Spinal cord (tissue), 9 donors: ENCODE measurements at regions not wholly inside any gene's neighbourhood (a gene's known extent, or its start where the extent isn't known, plus 50 kb on each side); places are given as distances from the start of the nearest gene placed in this dataset.
"Not testable (repeated sequence)": the region's sequence is repeated elsewhere in the genome, so short reads cannot be mapped to it uniquely, and the experiment has no call there.

Experiments
- DNase-seq, 6 donors: peaks; one replicate each; pipeline versions ENCODE4 v3.0.0 to v3.0.0-alpha.2; 2013 to 2015; ENCODE audit warnings: low spot score in 6 of 6, low read depth in 4 of 6
- H3K27ac ChIP-seq: one replicate; pipeline ENCODE4 v1.5.1; 2013; ENCODE audit warnings: low read depth, low read length, control low read depth
- H3K27me3 ChIP-seq: one replicate; pipeline ENCODE4 v1.6.1; 2013; ENCODE audit warnings: low read length; ENCODE audit not compliant: control insufficient read depth, insufficient read depth
- H3K36me3 ChIP-seq: one replicate; pipeline ENCODE4 v1.6.1; 2013; ENCODE audit warnings: low read length; ENCODE audit not compliant: control insufficient read depth, insufficient read depth
- H3K4me1 ChIP-seq: one replicate; pipeline ENCODE4 v1.6.1; 2013; ENCODE audit warnings: low read length; ENCODE audit not compliant: control insufficient read depth, insufficient read depth
- H3K4me3 ChIP-seq: one replicate; pipeline ENCODE4 v1.5.1; 2013; ENCODE audit warnings: low read depth, low read length, control low read depth
- H3K9me3 ChIP-seq: one replicate; pipeline ENCODE4 v1.6.1; 2013; ENCODE audit warnings: low read length; ENCODE audit not compliant: control insufficient read depth, insufficient read depth
- WGBS: methylation state at CpG from one replicate; pipeline ENCODE4 v1.1.5; 2013; ENCODE audit warnings: missing lambda C conversion rate; ENCODE audit not compliant: insufficient coverage; 5-methylcytosine and 5-hydroxymethylcytosine counted together
- donor health status: healthy.

DNA sequence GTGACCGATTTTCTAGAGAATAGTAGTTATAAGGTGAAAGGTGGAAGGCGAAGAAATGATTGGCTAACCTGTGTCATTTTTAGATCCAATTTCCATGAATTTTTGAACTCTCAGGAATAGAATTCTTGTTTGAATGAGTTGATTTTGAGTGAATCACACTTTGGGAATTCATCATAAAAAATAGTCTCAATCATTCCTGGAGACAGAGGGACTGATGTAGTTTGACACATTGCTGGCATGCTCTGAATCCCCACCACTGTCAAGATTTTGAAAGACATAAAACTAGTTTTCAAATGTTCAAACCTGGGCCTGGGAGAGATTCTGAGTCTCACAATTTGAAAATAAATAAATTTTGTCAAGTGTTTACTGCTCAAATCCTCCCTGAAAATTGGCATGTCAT lies 861.4 kb upstream of the RAG2 start:
- H3K36me3 ChIP-seq: no peaks in the 10 kb centered on the region
- no peak for DNase-seq
- H3K4me1 ChIP-seq: no peaks in the 10 kb centered on the region
- no peak overlapping the region for H3K4me3 ChIP-seq
- no peak overlapping the region for H3K27ac ChIP-seq
- no peaks in the 10 kb centered on the region for H3K27me3 ChIP-seq
- 100% methylated on average over 1 of the region's 2 CpGs for WGBS
- H3K9me3 ChIP-seq: no peaks in the 10 kb centered on the region

DNA sequence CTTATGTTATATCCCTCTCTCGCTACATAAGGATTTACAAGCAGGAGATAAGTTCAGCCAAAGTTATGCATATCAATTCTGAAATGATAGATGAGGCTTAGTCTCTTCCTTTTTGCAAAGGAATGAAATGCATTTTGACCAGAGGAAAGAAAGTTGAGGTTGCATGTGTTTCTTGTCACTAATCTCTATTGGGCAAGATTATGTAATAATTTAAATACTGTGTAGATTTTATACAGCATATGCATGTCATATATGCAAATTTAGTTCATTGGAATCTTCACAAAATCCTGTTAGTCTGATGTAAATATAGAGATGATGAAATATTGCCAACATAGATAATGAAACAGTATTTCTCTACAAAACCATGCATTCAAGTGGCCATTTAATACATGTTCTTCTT lies 858.7 kb upstream of the RAG2 start:
- H3K27ac ChIP-seq: no peak overlapping the region
- no peak for DNase-seq
- WGBS: no CpG with 5 or more reads among the region's 1 CpG
- H3K27me3 ChIP-seq: no peaks in the 10 kb centered on the region
- H3K4me3 ChIP-seq: no peak overlapping the region
- H3K36me3 ChIP-seq: no peaks in the 10 kb centered on the region
- H3K9me3 ChIP-seq: no peaks in the 10 kb centered on the region
- no peaks in the 10 kb centered on the region for H3K4me1 ChIP-seq

DNA sequence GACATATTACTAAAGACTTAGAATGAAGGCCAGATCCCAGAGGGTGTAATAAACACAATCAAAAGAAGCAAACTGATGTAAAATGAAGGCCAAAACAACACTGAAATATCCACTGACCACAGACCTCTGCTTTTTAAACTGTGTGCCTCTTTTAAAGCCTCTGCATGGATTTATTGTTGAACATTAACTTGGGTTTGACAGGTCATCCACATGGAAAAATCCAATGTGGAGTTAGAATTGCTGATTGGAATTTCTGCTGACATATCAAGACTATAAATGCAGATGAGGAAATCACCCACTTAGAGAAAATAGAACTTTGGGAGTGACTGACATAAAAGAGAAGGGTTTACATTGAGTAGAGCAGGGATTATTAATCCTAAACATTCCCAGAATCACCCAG lies 853.9 kb upstream of the RAG2 start:
- no peak for DNase-seq
- Histone ChIP-seq H3K4me1 (no peaks in the 10 kb centered on the region), H3K27ac (no peak overlapping the region), H3K4me3 (no peak overlapping the region), H3K9me3 (no peaks in the 10 kb centered on the region), H3K36me3 (no peaks in the 10 kb centered on the region), H3K27me3 (no peaks in the 10 kb centered on the region)

DNA sequence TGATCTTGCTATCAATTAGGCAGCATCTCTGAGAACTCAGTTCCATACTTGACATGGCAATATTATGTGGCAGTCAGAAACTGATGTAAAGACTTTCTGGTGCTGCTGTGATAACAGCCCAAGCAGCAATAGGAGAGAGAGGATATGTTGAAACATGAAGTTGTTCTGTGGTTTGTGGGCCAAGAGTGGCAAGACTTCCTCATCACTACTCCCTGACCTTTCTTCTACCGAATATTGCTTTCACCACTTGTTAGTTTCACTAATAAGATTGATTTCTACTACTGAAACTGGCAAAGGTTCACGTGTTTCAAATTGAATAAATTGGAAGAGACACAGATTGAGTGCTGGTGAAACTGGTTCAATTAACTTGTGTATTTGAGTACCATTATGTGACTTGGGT lies 852.6 kb upstream of the RAG2 start:
- no peak for DNase-seq
- Histone ChIP-seq H3K4me3 (no peak overlapping the region), H3K27me3 (no peaks in the 10 kb centered on the region), H3K27ac (no peak overlapping the region), H3K9me3 (no peaks in the 10 kb centered on the region), H3K36me3 (no peaks in the 10 kb centered on the region), H3K4me1 (no peaks in the 10 kb centered on the region)
- WGBS: no CpG with 5 or more reads among the region's 2 CpGs

DNA sequence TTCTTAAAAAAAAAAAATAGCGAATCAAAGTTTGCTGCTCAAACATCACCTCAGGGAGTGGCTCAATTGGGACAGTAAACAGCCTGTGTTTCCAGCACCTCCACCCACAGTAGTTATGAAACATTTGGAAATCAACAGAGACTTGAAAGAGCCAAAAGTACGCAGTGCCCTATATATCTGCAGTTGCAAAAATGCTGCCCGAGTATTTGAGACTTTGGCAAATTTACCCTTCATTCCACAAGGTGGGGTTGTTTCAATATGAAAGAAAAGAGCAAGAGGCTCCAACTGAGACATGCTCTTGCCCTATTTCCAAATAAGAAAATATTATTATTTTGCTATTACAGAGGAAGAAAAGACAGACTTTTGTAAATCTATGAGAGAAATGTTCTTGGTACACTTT lies 851.1 kb upstream of the RAG2 start:
- 80% methylated on average over 1 of the region's 3 CpGs for WGBS
- DNase-seq: peak; percentile 15 to 91 (median 38)
- no peak overlapping the region for H3K4me3 ChIP-seq
- no peaks in the 10 kb centered on the region for H3K27me3 ChIP-seq
- H3K36me3 ChIP-seq: no peaks in the 10 kb centered on the region
- H3K9me3 ChIP-seq: no peaks in the 10 kb centered on the region
- H3K4me1 ChIP-seq: no peaks in the 10 kb centered on the region
- no peak overlapping the region for H3K27ac ChIP-seq

DNA sequence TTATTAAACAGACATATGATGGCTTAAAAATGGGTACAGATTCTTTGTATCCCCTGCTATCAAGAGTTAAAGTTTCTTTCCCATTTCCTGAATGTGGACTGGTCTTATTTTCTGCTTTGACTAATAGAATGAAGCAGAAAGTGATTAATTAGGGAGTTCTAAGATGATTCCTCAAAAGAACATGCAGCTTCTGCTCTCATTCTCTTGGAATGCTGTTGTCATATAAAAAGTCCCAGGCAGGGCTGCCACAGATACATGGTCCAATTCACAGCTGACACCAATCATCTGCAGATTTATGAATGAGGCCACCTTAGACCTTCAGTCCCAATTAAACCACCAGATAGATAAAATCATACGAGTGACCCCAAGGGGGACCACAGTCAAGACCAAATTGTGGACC lies 844.5 kb upstream of the RAG2 start:
- Histone ChIP-seq H3K27me3 (no peaks in the 10 kb centered on the region), H3K27ac (no peak overlapping the region), H3K9me3 (no peaks in the 10 kb centered on the region), H3K36me3 (no peaks in the 10 kb centered on the region), H3K4me1 (no peaks in the 10 kb centered on the region), H3K4me3 (no peak overlapping the region)
- no peak for DNase-seq
- no CpG with 5 or more reads among the region's 1 CpG for WGBS

DNA sequence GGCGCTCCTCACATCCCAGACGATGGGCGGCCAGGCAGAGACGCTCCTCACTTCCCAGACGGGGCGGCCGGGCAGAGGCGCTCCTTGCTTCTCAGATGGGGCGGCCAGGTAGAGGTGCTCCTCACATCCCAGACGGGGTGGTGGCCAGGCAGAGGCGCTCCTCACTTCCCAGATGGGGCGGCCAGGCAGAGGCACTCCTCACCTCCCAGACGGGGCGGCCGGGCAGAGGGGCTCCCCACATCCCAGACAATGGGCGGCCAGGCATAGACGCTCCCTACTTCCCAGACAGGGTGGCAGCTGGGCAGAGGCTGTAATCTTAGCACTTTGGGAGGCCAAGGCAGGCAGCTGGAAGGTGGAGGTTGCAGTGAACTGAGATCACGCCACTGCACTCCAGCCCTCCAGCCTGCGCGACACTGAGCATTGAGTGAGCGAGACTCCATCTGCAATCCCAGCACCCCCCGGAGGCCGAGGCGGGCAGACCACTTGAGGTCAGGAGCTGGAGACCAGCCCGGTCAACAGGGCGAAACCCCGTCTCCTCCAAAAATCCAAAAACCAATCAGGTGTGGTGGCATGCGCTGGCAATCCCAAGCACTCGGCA lies 833.7 kb upstream of the RAG2 start:
- not testable (repeated sequence) for H3K27me3 ChIP-seq, H3K4me1 ChIP-seq, H3K36me3 ChIP-seq, DNase-seq, H3K4me3 ChIP-seq, H3K9me3 ChIP-seq, H3K27ac ChIP-seq
- 97% methylated on average over 26 of the region's 29 CpGs for WGBS

DNA sequence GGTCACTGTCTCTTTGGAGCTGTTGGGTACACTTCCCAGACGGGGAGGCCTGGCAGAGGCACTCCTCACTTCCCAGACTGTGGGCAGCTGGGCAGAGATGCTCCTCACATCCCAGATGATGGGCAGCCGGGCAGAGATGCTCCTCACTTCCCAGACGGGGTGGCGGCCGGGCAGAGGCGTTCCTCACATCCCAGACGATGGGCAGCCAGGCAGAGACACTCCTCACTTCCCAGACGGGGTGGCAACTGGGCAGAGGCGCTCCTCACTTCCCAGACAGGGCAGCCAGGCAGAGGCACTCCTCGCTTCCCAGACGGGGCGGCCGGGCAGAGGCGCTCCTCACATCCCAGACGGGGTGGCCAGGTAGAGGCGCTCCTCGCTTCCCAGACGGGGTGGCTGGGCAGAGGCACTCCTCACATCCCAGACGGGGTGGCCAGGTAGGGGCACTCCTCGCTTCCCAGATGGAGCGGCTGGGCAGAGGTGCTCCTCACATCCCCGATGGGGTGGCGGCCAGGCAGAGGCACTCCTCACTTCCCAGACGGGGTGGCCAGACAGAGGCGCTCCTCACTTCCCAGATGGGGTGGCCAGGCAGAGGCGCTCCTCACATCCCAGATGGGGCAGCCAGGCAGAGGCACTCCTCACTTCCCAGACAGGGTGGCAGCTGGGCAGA lies 833.1 kb upstream of the RAG2 start:
- not testable (repeated sequence) for H3K4me1 ChIP-seq, H3K27me3 ChIP-seq, H3K36me3 ChIP-seq, H3K27ac ChIP-seq, DNase-seq, H3K9me3 ChIP-seq, H3K4me3 ChIP-seq
- 86% methylated on average over 25 of the region's 26 CpGs for WGBS

DNA sequence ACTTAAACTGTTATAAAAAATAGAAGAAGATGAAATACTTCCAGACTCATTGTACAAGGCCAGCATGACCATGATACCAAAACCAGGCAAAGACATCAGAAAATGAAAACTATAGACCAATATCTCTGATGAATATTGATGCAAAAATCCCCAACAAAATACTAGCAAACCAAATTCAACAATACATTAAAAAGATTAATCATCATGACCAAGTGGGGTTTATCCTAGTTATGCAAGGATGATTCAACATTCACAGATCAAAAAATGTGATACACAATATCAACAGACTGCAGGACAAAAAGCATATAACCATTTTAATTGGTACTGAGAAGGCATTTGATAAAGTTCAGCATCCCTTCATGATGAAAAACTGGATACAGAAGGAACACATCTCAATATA lies 824.5 kb upstream of the RAG2 start:
- Histone ChIP-seq H3K27ac (no peak overlapping the region), H3K36me3 (no peaks in the 10 kb centered on the region)

DNA sequence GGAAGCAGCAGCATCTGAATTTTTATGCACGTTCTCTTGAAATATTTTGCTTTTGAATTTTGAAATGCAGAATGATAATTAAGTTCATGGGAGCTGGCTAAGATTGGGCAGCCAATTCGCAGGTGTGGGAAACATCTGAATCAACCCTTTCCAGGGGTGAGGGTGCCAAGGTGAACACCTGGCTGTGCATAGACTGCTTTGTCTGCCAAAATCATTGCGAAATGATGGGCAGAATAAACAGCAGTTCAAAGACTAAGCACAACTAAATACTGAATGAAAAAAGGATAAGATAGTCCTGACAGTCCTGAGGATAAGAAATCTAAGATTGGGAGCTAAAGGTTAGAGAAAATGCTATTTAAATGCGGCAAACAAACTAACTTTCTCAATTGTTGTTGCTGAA lies 813.3 kb upstream of the RAG2 start:
- WGBS: 95% methylated on average over 2 of the region's 4 CpGs
- no peak for DNase-seq
- no peaks in the 10 kb centered on the region for H3K9me3 ChIP-seq

More for the DNA sequence above, 824.5 kb upstream of the RAG2 start:
- DNase-seq: no peak
- no peaks in the 10 kb centered on the region for H3K27me3 ChIP-seq
- no peak overlapping the region for H3K4me3 ChIP-seq
- H3K4me1 ChIP-seq: no peaks in the 10 kb centered on the region
- peaks cover 2% of the 10 kb centered on the region for H3K9me3 ChIP-seq

More for the DNA sequence above, 813.3 kb upstream of the RAG2 start:
- H3K4me1 ChIP-seq: no peaks in the 10 kb centered on the region
- H3K27ac ChIP-seq: no peak overlapping the region
- H3K4me3 ChIP-seq: no peak overlapping the region
- H3K27me3 ChIP-seq: no peaks in the 10 kb centered on the region
- H3K36me3 ChIP-seq: no peaks in the 10 kb centered on the region
